ENCODE measurements at regions not wholly inside any gene's neighbourhood (a gene's known extent, or its start where the extent isn't known, plus 50 kb on each side); places are given as distances from the start of the nearest gene placed in this dataset.
"Not testable (repeated sequence)": the region's sequence is repeated elsewhere in the genome, so short reads cannot be mapped to it uniquely, and the experiment has no call there.

DNA sequence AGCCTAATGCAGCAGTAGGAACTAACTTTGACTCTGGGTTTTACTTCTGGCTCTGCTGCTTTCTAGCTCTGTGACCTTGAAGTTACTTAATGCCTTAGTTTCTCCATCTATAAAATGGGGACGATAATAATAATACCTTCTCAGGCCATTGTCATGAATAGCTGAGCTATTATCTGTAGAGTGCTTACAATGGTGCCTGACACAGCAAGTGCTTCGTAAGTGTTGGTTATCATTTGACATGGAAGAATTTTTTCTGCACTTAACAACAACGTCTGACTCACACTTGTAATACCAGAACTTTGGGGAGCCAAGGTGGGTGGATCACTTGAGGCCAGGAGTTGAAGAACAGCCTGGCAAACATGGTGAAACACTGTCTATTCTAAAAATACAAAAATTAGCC lies 140.5 kb downstream of the ARL4A start:
- no peak for DNase-seq (ENCODE audit: low spot score)

DNA sequence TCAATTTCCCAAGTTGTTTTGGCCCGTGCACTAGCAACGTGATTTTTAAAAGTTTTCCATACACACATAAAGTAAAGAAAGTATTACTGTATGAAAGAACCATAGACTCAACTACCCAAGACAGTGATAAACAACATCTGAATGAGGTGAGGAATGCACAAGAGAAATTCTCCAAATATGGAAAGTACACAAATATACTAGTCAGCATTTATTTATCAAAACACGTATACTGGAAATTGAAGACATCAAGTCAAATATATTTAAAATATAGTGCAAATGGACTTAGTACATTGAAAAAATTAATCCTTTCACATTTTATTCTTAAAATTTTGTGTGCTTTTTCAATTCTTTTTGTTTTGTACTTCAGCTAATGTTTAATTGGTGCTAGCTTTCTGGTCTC lies 143.6 kb downstream of the ARL4A start:
- no peak for DNase-seq (ENCODE audit: low spot score)

DNA sequence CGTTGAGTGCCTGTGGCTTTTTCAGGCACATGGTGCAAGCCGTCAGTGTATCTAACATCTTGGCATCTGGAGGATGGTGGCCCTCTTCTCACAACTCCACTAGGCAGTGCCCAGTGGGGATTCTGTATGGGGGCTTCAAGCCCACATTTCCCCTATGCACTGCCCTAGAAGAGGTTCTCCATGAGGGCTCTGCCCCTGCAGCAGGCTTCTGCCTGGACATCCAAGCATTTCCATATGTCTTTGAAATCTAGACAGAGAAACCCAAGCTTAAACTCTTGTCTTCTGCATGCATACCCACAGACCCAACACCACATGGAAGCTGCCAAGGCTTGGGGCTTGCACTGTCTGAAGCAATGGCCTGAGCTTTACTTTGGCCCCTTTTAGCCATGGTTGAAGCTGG lies 146.4 kb downstream of the ARL4A start:
- DNase-seq (ENCODE audit: low spot score) = no peak

DNA sequence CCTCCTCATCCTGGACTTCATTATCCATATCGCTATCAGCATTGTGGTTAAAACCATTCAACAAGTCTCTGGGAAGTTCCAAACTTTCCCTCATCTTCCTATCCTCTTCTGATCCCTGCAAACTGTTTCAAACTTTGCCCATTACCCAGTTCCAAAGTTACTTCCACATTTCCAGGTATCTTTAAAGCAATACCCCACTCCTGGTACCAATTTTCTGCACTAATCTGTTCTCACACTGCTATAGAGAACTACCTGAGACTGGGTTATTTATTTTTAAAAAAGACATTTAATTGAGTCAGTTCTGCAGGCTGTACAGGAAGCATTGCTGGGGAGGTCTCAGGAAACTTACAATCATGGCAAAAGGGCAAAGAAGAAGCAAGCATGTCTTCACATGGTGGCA lies 147.3 kb downstream of the ARL4A start:
- no peak for DNase-seq (ENCODE audit: low spot score)

DNA sequence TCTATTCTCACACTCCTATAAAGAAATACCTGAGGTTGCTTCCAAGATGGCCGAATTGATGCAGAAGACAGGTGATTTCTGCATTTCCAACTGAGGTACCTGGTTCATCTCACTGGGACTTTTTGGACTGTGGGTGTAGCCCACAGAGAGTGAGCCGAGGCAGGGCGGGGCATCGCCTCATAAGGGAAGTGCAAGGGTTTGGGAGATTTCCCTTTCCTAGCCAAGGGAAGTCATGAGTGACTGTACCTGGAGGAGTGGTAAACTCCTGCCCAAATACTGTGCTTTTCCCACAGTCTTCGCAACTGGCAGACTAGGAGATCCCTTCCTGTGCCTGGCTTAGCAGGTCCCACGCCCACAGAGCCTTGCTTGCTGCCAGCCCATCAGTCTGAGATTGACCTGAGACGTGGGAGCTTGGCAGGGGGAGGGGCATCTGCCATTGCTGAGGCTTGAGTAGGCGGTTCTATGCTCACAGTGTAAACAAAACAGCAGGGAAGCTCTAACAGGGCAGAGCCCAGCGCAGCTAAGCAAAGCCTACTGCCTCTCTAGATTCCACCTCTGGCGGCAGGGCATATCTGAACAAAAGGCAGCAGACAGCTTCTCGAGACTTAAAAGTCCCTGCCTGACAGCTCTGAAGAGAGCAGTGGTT lies 152.2 kb downstream of the ARL4A start:
- DNase-seq (ENCODE audit: low spot score) = no peak

DNA sequence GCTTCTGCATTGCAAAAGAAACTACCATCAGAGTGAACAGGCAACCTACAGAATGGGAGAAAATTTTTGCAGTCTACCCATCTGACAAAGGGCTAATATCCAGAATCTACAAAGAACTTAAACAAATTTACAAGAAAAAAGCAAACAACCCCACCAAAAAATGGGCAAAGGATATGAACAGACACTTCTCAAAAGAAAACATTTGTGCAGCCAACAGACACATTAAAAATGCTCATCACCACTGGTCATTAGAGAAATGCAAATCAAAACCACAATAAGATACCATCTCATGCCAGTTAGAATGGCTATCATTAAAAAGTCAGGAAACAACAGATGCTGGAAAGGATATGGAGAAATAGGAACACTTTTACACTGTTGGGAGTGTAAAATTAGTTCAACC lies 157.3 kb downstream of the ARL4A start:
- DNase-seq (ENCODE audit: low spot score) = not testable (repeated sequence)

DNA sequence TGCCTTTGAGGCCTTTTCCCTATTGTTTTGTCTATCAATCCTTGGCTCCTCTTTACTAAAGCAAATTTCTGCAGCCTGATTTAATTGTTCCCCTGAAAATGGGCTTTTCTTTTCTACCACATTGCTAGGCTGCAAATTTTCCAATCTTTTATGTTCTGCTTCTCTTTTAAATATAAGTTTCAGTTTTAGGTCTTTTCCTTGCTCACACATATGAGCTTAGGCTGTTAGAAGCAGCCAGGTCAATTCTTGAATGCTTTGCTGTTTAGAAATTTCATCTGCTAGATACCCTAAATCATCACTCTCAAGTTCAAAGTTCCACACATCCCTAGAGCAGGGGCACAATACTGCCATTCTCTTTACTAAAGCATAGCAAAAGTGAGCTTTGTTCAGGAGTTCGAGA lies 159.6 kb downstream of the ARL4A start:
- DNase-seq (ENCODE audit: low spot score) = no peak

DNA sequence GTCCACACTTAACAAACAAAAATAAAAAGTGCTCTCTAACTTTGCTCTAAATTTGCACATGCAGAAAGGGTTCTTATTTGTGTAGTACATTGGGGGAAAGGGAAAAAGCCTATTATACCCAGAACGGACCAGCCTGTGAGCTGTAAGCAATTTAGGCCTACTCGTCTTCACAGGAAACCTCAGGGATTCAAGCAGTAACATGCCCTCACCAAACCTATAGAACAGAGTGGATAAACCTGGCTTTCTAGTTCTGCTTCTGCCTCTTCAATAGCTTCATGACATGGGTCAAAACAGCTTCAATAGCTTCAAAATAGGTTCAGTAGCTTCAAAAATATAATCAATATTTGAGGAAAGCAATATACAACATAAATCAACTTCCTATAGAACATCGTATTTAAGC lies 163.7 kb downstream of the ARL4A start:
- no peak for DNase-seq (ENCODE audit: low spot score)

DNA sequence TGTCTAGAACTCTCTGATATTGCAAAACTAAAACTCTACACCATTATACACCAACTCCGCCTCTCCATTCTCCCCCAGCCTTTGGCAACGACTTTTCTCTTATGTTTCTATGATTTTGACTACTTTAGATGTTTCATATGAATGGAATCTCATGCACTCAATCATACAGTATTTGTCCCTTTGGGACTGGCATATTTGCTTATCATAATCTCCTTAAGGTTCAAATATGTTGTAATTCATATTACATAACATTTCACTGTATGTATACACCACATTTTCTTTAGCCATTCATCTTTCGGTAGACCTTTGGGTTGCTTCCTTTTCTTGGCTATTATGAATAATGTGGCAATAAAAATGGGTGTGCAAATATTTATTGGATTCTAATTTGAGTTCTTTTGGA lies 164.4 kb downstream of the ARL4A start:
- DNase-seq (ENCODE audit: low spot score) = no peak

DNA sequence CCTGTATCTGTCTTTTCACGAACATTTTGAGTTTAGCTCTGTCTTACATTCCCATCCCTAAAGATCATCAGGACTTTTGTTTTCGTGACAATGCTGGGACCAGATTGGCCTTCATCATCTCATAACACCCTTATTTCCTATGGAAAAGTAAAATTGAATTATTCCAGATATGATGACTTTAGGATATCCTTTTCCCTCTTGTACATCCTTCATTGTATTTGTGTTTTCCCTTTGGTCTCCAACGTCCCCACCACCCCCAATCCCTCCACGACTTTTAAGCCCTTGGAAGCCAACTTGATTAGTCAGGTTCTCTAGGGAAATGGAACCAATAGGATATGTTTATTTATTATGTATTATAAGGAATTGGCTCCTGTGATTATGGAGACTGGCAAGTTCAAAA lies 167.6 kb downstream of the ARL4A start:
- DNase-seq (ENCODE audit: low spot score) = no peak

DNA sequence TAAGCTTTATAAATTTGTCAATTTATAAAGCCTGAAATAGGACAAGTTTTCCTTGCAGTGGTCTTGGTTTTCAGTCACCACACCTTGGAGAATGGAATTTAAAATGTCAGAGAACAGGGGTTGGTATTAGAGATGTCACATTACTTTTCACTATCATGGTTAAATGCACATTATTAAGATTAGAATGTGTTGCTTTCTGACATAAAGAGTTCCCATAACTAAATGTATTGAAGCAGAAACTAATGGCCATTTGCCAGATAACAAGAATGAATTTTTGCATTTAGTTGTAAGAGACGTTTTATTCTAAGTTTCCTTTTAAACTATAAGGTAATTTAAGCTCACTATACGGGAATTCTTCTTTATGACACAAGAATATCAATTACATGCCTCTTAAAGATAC lies 172.3 kb downstream of the ARL4A start:
- no peak for DNase-seq (ENCODE audit: low spot score)

DNA sequence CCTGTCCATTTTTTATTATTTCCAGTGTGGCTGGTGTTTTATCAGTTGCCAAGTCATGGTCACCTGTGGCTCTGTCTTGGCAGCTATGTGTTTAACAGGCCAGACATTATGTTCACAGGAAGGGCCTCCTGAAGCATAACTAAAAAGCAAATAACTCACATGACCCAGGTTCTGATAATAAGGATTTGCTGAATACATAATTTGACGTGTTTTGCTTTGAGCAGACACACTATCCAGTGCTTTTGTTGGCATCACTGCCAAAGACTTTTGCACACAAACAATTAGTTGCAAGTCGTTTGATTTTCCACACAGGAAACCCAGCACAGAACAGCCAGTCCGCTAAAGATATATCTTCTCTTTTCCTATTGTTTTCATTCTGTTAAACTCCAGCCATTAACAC lies 173.6 kb downstream of the ARL4A start:
- DNase-seq (ENCODE audit: low spot score) = no peak

DNA sequence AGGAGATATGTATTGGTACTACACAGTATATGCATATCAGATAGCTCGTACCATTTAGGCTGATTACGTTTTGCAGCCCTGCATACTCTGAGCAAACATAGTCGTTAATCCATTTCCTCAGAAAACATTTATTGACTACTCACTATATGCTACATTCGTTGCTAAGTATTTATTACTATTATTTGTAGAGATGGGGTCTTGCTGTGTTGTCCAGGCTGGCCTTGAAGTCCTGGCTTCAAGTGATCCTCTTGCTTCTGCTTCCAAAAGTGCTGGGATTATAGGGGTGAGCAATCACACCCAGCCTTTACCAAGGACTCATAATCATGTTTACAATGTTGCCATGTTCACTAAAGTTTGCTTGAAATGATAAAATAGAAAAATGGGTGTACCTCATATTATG lies 174.7 kb downstream of the ARL4A start:
- DNase-seq (ENCODE audit: low spot score) = no peak

DNA sequence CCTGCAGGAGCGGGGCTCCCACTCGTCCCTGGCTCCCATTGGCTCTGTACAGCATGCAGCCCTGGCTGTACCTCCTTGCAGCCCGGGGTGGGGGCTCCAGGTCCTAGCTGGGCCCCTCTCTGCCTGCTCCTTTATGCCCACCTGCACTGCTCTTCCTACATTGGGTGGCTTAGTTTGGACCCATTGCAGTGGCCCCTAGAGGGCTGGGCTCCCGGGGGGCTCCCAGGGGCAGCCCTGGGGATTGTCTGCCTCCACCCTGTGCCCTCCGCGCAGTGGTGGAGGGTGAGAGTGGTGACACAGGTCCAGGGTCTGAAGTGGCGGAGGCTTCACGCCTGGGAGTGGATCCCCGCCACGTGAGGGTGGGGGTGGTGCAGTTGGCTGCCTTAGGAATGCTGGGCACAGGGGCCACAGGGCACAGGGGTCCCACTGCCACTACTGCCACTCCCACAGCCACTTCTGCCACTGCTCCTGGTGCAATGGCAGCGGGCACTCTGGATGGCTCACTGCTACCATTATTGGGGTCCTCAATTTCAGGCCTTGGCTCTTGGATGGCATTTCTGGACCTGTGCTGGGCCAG lies 177.1 kb downstream of the ARL4A start:
- DNase-seq (ENCODE audit: low spot score) = no peak

DNA sequence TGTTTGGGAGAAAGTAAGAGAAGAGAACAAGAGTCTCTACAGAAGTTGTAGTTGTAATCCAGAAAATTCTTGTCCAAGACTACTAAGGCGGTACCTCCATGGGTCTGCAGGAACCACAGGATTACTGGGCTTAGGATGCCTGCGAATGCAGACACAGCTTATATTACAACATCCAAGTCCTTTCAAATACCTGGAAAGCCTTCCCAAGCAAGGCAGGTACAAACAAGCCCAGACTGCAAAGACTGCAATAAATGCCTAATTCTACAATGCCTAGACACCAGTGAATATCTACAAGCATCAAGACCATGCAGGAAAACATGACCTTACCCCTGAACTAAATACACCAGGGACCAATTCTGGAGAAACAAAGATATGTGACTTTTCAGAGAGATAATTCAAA lies 178.2 kb downstream of the ARL4A start:
- no peak for DNase-seq (ENCODE audit: low spot score)

DNA sequence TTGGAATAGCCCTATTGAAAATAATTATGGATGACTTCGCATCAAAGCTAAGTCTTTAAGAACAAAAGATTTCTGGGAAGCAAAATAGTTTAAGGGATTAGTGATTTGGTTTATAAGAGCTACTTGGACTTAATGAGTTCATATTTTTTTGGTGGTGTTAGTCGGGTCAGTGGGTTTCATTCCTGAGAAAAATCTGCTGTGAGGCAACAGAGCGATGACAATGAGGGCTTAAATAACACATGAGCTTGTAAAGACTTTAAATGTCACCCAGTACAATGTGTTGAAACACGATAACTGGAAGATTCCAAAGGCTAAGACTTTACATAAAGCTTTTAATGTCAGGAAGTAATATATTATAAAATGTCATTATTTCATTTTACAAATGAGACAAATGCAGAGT lies 178.8 kb downstream of the ARL4A start:
- no peak for DNase-seq (ENCODE audit: low spot score)

DNA sequence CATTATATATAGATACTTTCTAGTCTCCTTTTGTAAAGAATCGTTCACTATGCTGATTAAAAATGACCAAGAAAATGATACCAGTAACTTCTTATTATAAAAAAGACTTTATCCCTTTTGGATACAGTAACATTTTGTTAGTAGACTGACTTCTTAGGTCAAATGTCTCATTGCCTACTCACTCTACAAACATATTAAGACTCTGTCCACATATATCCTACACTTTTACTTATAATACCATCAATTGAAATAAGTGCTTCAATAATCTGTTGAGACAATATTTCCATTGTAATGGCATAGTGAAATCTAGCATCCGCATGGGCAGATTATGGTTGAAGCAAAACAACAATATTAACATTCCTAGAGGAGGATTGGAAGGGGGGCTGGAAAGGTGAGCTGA lies 180.6 kb downstream of the ARL4A start:
- DNase-seq (ENCODE audit: low spot score) = no peak

DNA sequence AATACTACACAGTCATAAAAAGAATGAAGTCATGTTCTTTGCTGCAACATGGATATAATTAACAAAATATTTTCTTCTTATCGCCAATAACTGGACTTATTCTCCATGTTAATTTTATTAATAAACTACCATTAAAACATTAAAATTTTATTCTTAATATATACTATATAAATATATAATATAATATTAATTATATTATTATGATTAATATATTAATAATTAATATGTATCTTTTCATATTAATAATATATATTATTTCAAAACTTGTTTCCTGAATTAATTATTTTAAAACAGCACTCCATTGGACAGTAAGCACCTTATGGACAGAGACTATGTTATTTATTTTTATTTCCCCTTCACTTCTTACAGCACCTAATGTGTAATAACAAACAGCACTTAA lies 182.8 kb downstream of the ARL4A start:
- DNase-seq (ENCODE audit: low spot score) = no peak

DNA sequence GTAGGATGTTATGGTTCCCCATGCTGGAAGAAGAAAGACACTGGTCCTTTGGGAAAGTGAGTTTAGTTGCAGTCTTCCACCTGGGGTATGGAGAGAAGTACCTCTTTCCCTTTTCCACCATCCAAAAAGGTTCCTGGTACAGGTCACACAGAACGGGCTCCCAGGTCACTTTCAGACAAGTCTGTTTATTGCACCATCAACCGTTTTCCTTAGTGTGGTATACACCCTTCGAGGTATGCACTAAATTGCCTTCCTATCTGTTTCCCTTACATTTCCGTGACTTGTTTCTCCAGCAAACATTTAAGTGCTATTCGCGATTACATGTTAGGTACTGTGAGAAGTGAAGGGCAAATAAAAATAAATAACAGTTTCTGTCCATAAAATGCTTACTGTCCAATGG lies 185.1 kb downstream of the ARL4A start:
- no peak for DNase-seq (ENCODE audit: low spot score)

DNA sequence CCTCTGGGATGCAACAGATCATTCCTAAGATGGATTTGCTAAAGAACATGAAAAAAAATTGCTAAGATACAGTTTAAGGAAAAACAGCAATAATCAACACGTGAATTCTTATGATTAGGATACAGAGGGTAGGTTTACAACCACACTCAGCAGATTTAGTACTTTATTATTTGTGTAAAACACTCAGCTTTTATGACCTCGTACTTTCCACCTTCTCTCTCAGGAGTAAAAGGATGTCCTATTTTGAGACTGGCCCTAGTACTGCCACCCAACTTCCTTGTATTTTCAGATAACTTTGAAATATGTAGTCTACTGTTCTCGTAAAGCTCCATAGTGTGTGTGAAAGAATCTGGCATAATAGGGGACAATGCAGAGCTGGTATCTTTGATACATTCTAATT lies 186.1 kb downstream of the ARL4A start:
- no peak for DNase-seq (ENCODE audit: low spot score)

DNA sequence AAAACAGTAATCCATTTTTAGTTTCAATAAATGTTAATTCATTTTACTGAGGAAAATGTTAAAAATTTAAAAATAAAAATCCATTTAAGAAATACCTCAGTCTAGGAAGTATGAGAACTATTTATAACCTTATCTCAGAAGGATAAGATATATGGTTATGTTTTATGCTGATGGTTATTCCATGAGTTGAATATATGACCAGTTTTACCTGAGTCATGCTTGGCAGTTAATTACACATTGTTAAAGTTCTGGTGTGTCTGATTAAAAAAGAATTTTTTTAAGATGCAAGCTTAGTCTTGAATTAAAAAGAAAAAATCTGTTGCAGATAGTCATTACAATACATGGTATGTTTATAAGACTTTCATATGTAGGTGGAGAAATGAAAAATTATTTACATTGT lies 191.7 kb downstream of the ARL4A start:
- DNase-seq (ENCODE audit: low spot score) = no peak

DNA sequence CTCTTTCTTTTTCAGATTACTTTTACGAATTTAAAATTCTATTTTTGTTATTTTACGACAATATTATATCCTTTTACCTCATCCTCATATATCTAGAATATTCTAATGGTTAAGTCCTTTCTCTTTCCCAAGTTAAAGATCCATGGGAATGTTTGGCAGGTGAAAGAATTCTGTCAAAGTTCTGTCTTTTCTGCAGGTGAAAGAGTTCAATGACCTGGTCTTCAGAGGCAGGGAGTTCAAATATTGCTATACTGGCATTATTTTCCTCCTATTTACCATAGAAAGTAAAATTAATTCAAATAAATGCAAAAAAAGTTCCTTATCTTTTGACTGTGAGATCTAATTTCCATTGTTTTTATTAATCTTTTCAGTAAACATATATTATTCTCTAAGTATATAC lies 194.3 kb downstream of the ARL4A start:
- no peak for DNase-seq (ENCODE audit: low spot score)

DNA sequence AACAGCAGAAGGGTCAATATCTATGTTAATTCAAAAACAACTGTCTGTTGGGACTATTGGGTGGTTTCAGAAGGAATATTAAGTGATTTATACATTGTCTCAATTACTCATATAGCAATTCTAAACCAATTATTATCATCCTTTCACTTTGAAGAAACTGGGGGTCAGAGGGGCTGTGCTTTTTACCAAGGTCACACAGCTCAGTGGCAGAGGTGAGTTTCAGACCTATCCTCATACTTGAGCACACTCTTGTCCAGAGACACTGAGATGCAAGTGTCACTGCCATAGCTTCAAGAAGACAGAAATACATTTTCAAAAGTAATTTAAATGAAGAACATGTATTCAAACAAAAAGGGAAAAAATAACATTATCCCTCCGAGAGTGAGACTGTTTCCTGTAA lies 195.3 kb downstream of the ARL4A start:
- no peak for DNase-seq (ENCODE audit: low spot score)

DNA sequence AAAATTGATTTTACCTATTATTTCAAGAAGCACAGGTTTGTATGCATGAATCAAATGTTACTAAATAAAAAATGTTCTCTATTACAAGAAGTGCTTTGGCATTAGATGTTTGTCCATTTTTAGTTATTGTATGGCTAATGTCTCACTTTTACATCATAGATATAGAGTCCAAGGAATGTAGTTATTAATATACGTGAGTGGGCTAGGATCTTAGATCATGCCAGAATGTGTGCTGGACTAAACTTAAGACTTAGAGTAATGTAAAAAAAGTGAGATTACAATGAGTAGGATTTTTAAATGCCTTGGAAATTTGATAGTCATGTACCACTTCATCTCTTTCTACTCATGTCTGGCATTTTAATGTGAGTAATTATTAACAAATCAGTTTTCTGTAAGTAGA lies 196.6 kb downstream of the ARL4A start:
- no peak for DNase-seq (ENCODE audit: low spot score)

All from SK-N-DZ (cell line).